Vagina (tissue), 2 donors: ENCODE measurements at regions not wholly inside any gene's neighbourhood (a gene's known extent, or its start where the extent isn't known, plus 50 kb on each side); places are given as distances from the start of the nearest gene placed in this dataset.

Experiments used
- CTCF ChIP-seq, 3 experiments: fragments of 450-650 bp in 2 of 3; fragments of 200-600 bp in 1 of 3; sonication (generic) in 1 of 3; IDR thresholded peaks; one replicate each; pipeline ENCODE4 v1.5.1; 2017 to 2019; ENCODE audit warnings: antibody characterized with exemption in 3 of 3, mild to moderate bottlenecking in 2 of 3, moderate library complexity in 2 of 3
- POLR2A ChIP-seq, 2 donors: fragments of 450-650 bp; IDR thresholded peaks; one replicate each; pipeline ENCODE4 v1.6.1; 2017; ENCODE audit warnings: antibody characterized with exemption in 2 of 2, mild to moderate bottlenecking in 2 of 2, moderate library complexity in 2 of 2

GRCh38 chr12:110993434-110993833, 73.1 kb upstream of the MYL2 start:
- TF ChIP-seq POLR2A (IDR thresholded peaks at IDR 0.05) (no peak), CTCF (IDR thresholded peaks at IDR 0.05) (no peak)
